Liver (tissue), 3 donors: ENCODE measurements at regions not wholly inside any gene's neighbourhood (a gene's known extent, or its start where the extent isn't known, plus 50 kb on each side); places are given as distances from the start of the nearest gene placed in this dataset.

Experiments
- ATF3 ChIP-seq: IDR thresholded peaks from 2 replicates; pipeline ENCODE4 v1.6.1; 2016; ENCODE audit warnings: antibody characterized with exemption
- CTCF ChIP-seq: fragments of 150-350 bp; IDR thresholded peaks from 2 replicates; pipeline ENCODE4 v1.5.1; 2017; ENCODE audit warnings: improper control_type of control experiment, low read depth, low read length; ENCODE audit not compliant: missing input control
- EGR1 ChIP-seq, 2 donors: IDR thresholded peaks; 2 replicates each; pipeline ENCODE4 v1.6.1; 2016 to 2018; ENCODE audit warnings: antibody characterized with exemption in 2 of 2, low read depth in 2 of 2
- REST ChIP-seq: IDR thresholded peaks from 2 replicates; pipeline ENCODE4 v1.6.1; 2016; ENCODE audit warnings: antibody characterized with exemption, mild to moderate bottlenecking
- YY1 ChIP-seq: IDR thresholded peaks from 2 replicates; pipeline ENCODE4 v1.6.1; 2016; ENCODE audit warnings: antibody characterized with exemption, mild to moderate bottlenecking
- ZBTB33 ChIP-seq: IDR thresholded peaks from 2 replicates; pipeline ENCODE4 v1.6.1; 2016; ENCODE audit warnings: antibody characterized with exemption
- donor health status: healthy.
- donor health status: healthy.

GRCh38 chr5:90267646-90268045 lies 141.9 kb downstream of the CETN3 start:
- TF ChIP-seq REST (no peak), CTCF (no peak), EGR1 (IDR thresholded peaks at IDR 0.05; ENCODE audit: low read depth in 2 of 2) (no peak), ATF3 (no peak), ZBTB33 (no peak), YY1 (no peak)
